ENCODE measurements at regions not wholly inside any gene's neighbourhood (a gene's known extent, or its start where the extent isn't known, plus 50 kb on each side); places are given as distances from the start of the nearest gene placed in this dataset.

- TF ChIP-seq CTCF (IDR thresholded peaks at IDR 0.05; ENCODE audit: low read length), result no peak
- no peak for TF ChIP-seq EZH2 (IDR thresholded peaks at IDR 0.05; ENCODE audit: borderline replicate concordance, low read length)
Measured at GRCh38 chr12:24546084-24546483, 402.8 kb downstream of the BCAT1 start.
